Keratinocyte (primary cell): ENCODE measurements at regions not wholly inside any gene's neighbourhood (a gene's known extent, or its start where the extent isn't known, plus 50 kb on each side); places are given as distances from the start of the nearest gene placed in this dataset.
"Not testable (repeated sequence)": the region's sequence is repeated elsewhere in the genome, so short reads cannot be mapped to it uniquely, and the experiment has no call there.

ENCODE experiments used
- EZH2 ChIP-seq: IDR thresholded peaks from one replicate; pipeline ENCODE4 v1.6.1; 2012; ENCODE audit warnings: inconsistent platforms, mild to moderate bottlenecking, low read length, moderate library complexity
- TF ChIP-seq, protein P1 (sequence below), 3 experiments: IDR thresholded peaks in 1 of 3; conservative IDR thresholded peaks in 1 of 3; optimal IDR thresholded peaks in 1 of 3; 2 replicates in 2 of 3; 3 replicates in 1 of 3; pipeline versions ENCODE3 to v1.5.1; 2011; ENCODE audit warnings: low read length in 3 of 3, mild to moderate bottlenecking in 3 of 3, moderate library complexity in 2 of 3, control low read depth in 1 of 3, inconsistent platforms in 1 of 3; ENCODE audit not compliant: insufficient read depth in 2 of 3; ENCODE audit errors: extremely low read depth in 1 of 3

DNA sequence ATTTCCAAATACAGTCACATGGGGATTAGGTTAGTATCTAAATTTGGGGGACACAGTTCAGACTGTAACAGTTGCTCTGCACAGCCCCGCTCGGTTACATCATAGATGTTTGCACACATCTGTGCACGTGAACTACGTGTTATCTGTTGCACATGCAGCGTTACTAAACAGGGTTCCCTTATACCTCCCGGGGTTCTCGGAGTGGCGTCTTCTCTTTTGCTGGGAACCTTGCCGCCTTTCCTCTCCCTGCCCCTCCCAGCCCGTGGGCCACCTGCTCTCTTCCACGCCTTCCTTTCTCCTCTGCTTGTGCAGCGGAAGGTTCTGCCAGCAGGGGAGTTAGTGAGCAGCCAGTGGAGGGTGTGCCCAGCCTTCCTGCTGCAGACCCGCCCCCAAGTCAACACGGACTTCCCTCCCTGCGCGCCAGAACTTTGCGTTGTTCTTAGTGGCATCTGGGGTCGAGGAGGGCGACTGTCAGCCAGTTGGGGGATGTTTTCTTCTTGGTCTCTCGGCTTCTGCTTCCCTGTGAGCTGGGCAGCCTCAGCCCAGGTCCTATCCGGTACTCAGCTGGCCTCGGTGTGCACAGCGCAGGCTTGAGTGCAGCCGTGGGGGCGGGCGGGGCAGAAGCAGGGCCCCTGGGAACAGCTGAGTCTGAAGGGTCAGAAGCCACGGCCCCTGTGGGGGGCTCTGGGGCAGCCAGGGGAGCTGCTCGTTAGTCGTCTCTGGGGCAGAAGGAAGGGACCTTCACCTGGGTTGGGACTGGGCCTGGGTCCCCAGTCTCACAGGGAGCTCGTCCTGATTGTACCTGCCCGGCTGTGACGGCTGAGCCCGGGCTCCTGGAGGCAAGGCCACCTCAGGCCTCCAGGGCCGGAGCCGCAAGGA is 146.7 kb downstream of the IGLL1 start:
- TF ChIP-seq, protein P1, sequence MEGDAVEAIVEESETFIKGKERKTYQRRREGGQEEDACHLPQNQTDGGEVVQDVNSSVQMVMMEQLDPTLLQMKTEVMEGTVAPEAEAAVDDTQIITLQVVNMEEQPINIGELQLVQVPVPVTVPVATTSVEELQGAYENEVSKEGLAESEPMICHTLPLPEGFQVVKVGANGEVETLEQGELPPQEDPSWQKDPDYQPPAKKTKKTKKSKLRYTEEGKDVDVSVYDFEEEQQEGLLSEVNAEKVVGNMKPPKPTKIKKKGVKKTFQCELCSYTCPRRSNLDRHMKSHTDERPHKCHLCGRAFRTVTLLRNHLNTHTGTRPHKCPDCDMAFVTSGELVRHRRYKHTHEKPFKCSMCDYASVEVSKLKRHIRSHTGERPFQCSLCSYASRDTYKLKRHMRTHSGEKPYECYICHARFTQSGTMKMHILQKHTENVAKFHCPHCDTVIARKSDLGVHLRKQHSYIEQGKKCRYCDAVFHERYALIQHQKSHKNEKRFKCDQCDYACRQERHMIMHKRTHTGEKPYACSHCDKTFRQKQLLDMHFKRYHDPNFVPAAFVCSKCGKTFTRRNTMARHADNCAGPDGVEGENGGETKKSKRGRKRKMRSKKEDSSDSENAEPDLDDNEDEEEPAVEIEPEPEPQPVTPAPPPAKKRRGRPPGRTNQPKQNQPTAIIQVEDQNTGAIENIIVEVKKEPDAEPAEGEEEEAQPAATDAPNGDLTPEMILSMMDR (optimal IDR thresholded peaks at IDR 0.05 in 1 of 3, IDR thresholded peaks at IDR 0.05 in 1 of 3, conservative IDR thresholded peaks at IDR 0.05 in 1 of 3; ENCODE audit: extremely low read depth in 1 of 3, insufficient read depth in 2 of 3, low read length in 3 of 3), result peak; percentile 26 to 60 (median 44)
- TF ChIP-seq EZH2, result not testable (repeated sequence)
